Left lung (tissue), 4 donors: ENCODE measurements at regions not wholly inside any gene's neighbourhood (a gene's known extent, or its start where the extent isn't known, plus 50 kb on each side); places are given as distances from the start of the nearest gene placed in this dataset.
A peak's percentile ranks its signal among the peaks of the same experiment; 100 is the strongest.

ENCODE experiments used
- ATAC-seq: fragments of 200-7000 bp; cut with Tn5 transposase; one replicate; pipeline ENCODE4 v1.9.1; 2020; ENCODE audit warnings: moderate library complexity
- DNase-seq, 4 donors: peaks; one replicate each; pipeline ENCODE4 v3.0.0-alpha.2; 2013 to 2020
- H3K27ac ChIP-seq, 2 donors: fragments of 200-600 bp; sonication (generic) in 1 of 2; one replicate each; pipeline versions ENCODE4 v1.5.0 to v1.8.0; 2020 to 2021
- H3K27me3 ChIP-seq, 2 donors: fragments of 200-600 bp; sonication (generic) in 1 of 2; one replicate each; pipeline versions ENCODE4 v1.5.0 to v1.8.0; 2020 to 2021
- H3K36me3 ChIP-seq, 2 donors: fragments of 200-600 bp; sonication (generic) in 1 of 2; one replicate each; pipeline versions ENCODE4 v1.5.0 to v1.8.0; 2020 to 2021
- H3K4me1 ChIP-seq, 2 donors: fragments of 200-600 bp; one replicate each; pipeline ENCODE4 v1.8.0; 2021
- H3K4me3 ChIP-seq, 2 donors: fragments of 200-600 bp; sonication (generic) in 1 of 2; one replicate each; pipeline versions ENCODE4 v1.5.0 to v1.8.0; 2020 to 2021; ENCODE audit warnings: mild to moderate bottlenecking in 1 of 2
- H3K9me3 ChIP-seq, 2 donors: fragments of 200-600 bp; sonication (generic) in 1 of 2; one replicate each; pipeline versions ENCODE4 v1.5.0 to v1.8.0; 2020 to 2021
- CTCF ChIP-seq, 2 donors: fragments of 200-600 bp; sonication (generic) in 1 of 2; IDR thresholded peaks; one replicate each; pipeline versions ENCODE4 v1.5.0 to v1.8.0; 2021; ENCODE audit warnings: antibody characterized with exemption in 2 of 2
- intact Hi-C, 2 donors: fragments of 100-400 bp; cut with DNase I; formaldehyde crosslinking; loops; one replicate each; pipeline versions ENCODE4 v1.11.2 to v1.14.2; 2022
- donor health status: DM: no; HTN: yes; CAD: no.
- donor health status: DM: no; HTN: no; CAD: no.

- Histone ChIP-seq H3K9me3 (peaks cover 0 to 5% of the 10 kb centered on the region in 2 donors), H3K27ac (no peak overlapping the region), H3K36me3 (no peaks in the 10 kb centered on the region), H3K27me3 (no peaks in the 10 kb centered on the region), H3K4me3 (no peak overlapping the region), H3K4me1 (no peaks in the 10 kb centered on the region)
- no peak for TF ChIP-seq CTCF (IDR thresholded peaks at IDR 0.05)
- ATAC-seq (no peak), DNase-seq (no peak)
- intact Hi-C loops = no loop called here
These were observed 112.6 kb upstream of the DACH1 start for GRCh38 chr13:71979616-71980015.

- DNase-seq = no peak
- TF ChIP-seq CTCF (IDR thresholded peaks at IDR 0.05) = no peak
- Histone ChIP-seq H3K27ac (no peak overlapping the region), H3K4me3 (no peak overlapping the region), H3K9me3 (no peaks in the 10 kb centered on the region), H3K4me1 (no peaks in the 10 kb centered on the region), H3K27me3 (no peaks in the 10 kb centered on the region), H3K36me3 (no peaks in the 10 kb centered on the region)
- ATAC-seq = no peak
- intact Hi-C loops = no loop called here
These were observed 110.0 kb upstream of the DACH1 start for GRCh38 chr13:71977028-71977427.

- Histone ChIP-seq H3K27ac (no peak overlapping the region), H3K9me3 (no peaks in the 10 kb centered on the region), H3K27me3 (no peaks in the 10 kb centered on the region), H3K4me3 (no peak overlapping the region), H3K36me3 (no peaks in the 10 kb centered on the region), H3K4me1 (no peaks in the 10 kb centered on the region)
- no peak for DNase-seq
- no peak for ATAC-seq
- no peak for TF ChIP-seq CTCF (IDR thresholded peaks at IDR 0.05)
- intact Hi-C loops = no loop called here
These were observed 101.0 kb upstream of the DACH1 start for GRCh38 chr13:71967990-71968389.

GRCh38 chr13:71964491-71965100 lies 97.6 kb upstream of the DACH1 start:
- no peaks in the 10 kb centered on the region for H3K9me3 ChIP-seq
- no peak for TF ChIP-seq CTCF (IDR thresholded peaks at IDR 0.05)
- H3K27me3 ChIP-seq = no peaks in the 10 kb centered on the region
- H3K4me3 ChIP-seq = peak overlapping the region in 1 of 2 donors; percentile 28
- H3K27ac ChIP-seq = no peak overlapping the region
- DNase-seq (no peak), ATAC-seq (no peak)
- intact Hi-C loops = no loop called here
- no peaks in the 10 kb centered on the region for H3K4me1 ChIP-seq
- no peaks in the 10 kb centered on the region for H3K36me3 ChIP-seq

- H3K27me3 ChIP-seq = no peaks in the 10 kb centered on the region
- H3K4me3 ChIP-seq = no peak overlapping the region
- no peaks in the 10 kb centered on the region for H3K4me1 ChIP-seq
- H3K27ac ChIP-seq = no peak overlapping the region
- no peaks in the 10 kb centered on the region for H3K9me3 ChIP-seq
- DNase-seq = no peak
- no peaks in the 10 kb centered on the region for H3K36me3 ChIP-seq
- TF ChIP-seq CTCF (IDR thresholded peaks at IDR 0.05) = no peak
- intact Hi-C loops = no loop called here
- ATAC-seq = no peak
These were observed 95.7 kb upstream of the DACH1 start for GRCh38 chr13:71962735-71963134.
